WTC11 (cell line): ENCODE measurements at regions not wholly inside any gene's neighbourhood (a gene's known extent, or its start where the extent isn't known, plus 50 kb on each side); places are given as distances from the start of the nearest gene placed in this dataset.

Experiments used
- CTCF ChIP-seq: fragments of 200-600 bp; IDR thresholded peaks from 2 replicates; pipeline ENCODE4 v1.8.0; 2022; ENCODE audit warnings: antibody characterized with exemption
- E2F5 ChIP-seq: sonication (generic); formaldehyde crosslinking; IDR thresholded peaks from 2 replicates; pipeline ENCODE4 v1.8.1; 2022; ENCODE audit warnings: mild to moderate bottlenecking, moderate library complexity, missing genetic modification reagents

- no peak for TF ChIP-seq CTCF
- TF ChIP-seq E2F5 = no peak
Measured at GRCh38 chr7:84738583-84739150, 448.2 kb downstream of the SEMA3D start.
